K562 (cell line): ENCODE measurements at regions not wholly inside any gene's neighbourhood (a gene's known extent, or its start where the extent isn't known, plus 50 kb on each side); places are given as distances from the start of the nearest gene placed in this dataset.

Source experiments
- ATAC-seq: fragments of 200-7000 bp; cut with Tn5 transposase; 3 replicates; pipeline ENCODE4 v1.9.1; 2020; ENCODE audit warnings: moderate library complexity
- BruUV-seq: library from RNA; stranded (reverse); fragments of 400-500 nt; replicated peaks from 2 replicates; lab custom pipeline; 2021; lab: Mats Ljungman, UMichigan
- CTCF ChIA-PET: fragments of 300-600 bp; formaldehyde crosslinking; extraction: SDS; loops from one replicate; lab custom pipeline; 2021; ENCODE audit warnings: low intra/inter-chr PET ratio; lab: Yijun Ruan, JAX
- POLR2A ChIA-PET: fragments of 300-600, 350-650 bp; sonication (Branson Sonifier 250); formaldehyde crosslinking; extraction: SDS; loops from one replicate; lab custom pipeline; 2021; ENCODE audit warnings: antibody characterized with exemption, inconsistent platforms; lab: Yijun Ruan, JAX
- DNase-seq, 4 experiments: peaks; one replicate each; pipeline versions ENCODE4 v3.0.0 to v3.0.0-alpha.2; 2011 to 2018; ENCODE audit warnings: low spot score in 3 of 4, mixed read lengths in 3 of 4; ENCODE audit errors: extremely low read depth in 1 of 4
- FAIRE-seq: peaks from 2 replicates; lab custom pipeline; 2011; peaks lifted over from hg19 to GRCh38; lab: Jason Lieb, UNC
- H2AFZ ChIP-seq: 2 replicates; pipeline ENCODE4 v1.6.0; 2011; ENCODE audit warnings: low read depth, low read length, control low read depth, inconsistent platforms
- H3K27ac ChIP-seq: fragments of 200-600 bp; 3 replicates; pipeline ENCODE4 v1.8.0; 2011; ENCODE audit warnings: low read depth, mild to moderate bottlenecking, control low read depth, inconsistent platforms, low read length, moderate library complexity, mixed read lengths; ENCODE audit errors: extremely low read depth
- H3K27me3 ChIP-seq, 2 experiments: fragments of 300-600 bp in 1 of 2; 2 replicates in 1 of 2; 3 replicates in 1 of 2; pipeline versions ENCODE4 v1.6.0 to v1.8.0; 2011; ENCODE audit warnings: inconsistent platforms in 2 of 2, low read length in 2 of 2, mild to moderate bottlenecking in 1 of 2, mixed read lengths in 1 of 2, moderate library complexity in 1 of 2; ENCODE audit not compliant: control insufficient read depth in 2 of 2, insufficient read depth in 2 of 2
- H3K36me3 ChIP-seq: fragments of 300-600 bp; 3 replicates; pipeline ENCODE4 v1.8.0; 2011; ENCODE audit warnings: mild to moderate bottlenecking, low read length, inconsistent platforms; ENCODE audit not compliant: control insufficient read depth, insufficient read depth
- H3K4me1 ChIP-seq, 2 experiments: fragments of 200-600 bp in 1 of 2; replicated peaks in 1 of 2; 2 replicates in 1 of 2; 3 replicates in 1 of 2; pipeline versions ENCODE4 v1.5.1 to v1.8.0; 2011; ENCODE audit warnings: inconsistent platforms in 2 of 2, low read length in 2 of 2, mild to moderate bottlenecking in 1 of 2, mixed read lengths in 1 of 2, moderate library complexity in 1 of 2; ENCODE audit not compliant: control insufficient read depth in 2 of 2, insufficient read depth in 2 of 2
- H3K4me2 ChIP-seq: 2 replicates; pipeline ENCODE4 v1.6.1; 2011; ENCODE audit warnings: low read length, control low read depth, inconsistent platforms, mixed read lengths; ENCODE audit not compliant: insufficient read depth
- H3K4me3 ChIP-seq: fragments of 200-600 bp; sonication (generic), shearing (Covaris generic); 2 replicates; pipeline ENCODE4 v1.5.1; 2016; ENCODE audit warnings: control low read depth, inconsistent platforms
- H3K79me2 ChIP-seq: fragments of 200-600 bp; 3 replicates; pipeline ENCODE4 v1.8.0; 2011; ENCODE audit warnings: low read length, inconsistent platforms; ENCODE audit not compliant: control insufficient read depth, insufficient read depth
- H3K9ac ChIP-seq, 2 experiments: 2 replicates each; pipeline versions ENCODE4 v1.6.0 to v1.6.1; 2011; ENCODE audit warnings: low read depth in 2 of 2, low read length in 2 of 2, control low read depth in 1 of 2, inconsistent platforms in 1 of 2, mild to moderate bottlenecking in 1 of 2, mixed read lengths in 1 of 2; ENCODE audit not compliant: insufficient read depth in 1 of 2
- H3K9me1 ChIP-seq: one replicate; pipeline ENCODE4 v1.6.0; 2011; ENCODE audit warnings: inconsistent platforms, mild to moderate bottlenecking, low read length, moderate library complexity; ENCODE audit not compliant: control insufficient read depth, insufficient read depth
- H3K9me3 ChIP-seq: replicated peaks from 2 replicates; pipeline ENCODE4 v1.5.1; 2011; ENCODE audit warnings: low read depth, low read length, inconsistent platforms; ENCODE audit not compliant: control insufficient read depth, insufficient read depth
- H4K20me1 ChIP-seq: replicated peaks from 2 replicates; pipeline ENCODE4 v1.6.1; 2011; ENCODE audit warnings: low read length, inconsistent platforms, mixed read lengths; ENCODE audit not compliant: control insufficient read depth, insufficient read depth
- BMI1 ChIP-seq: fragments of 150-350 bp; IDR thresholded peaks from 2 replicates; pipeline ENCODE4 v1.6.1; 2014; ENCODE audit warnings: low read length
- C11orf30 ChIP-seq: fragments of 450-650 bp; IDR thresholded peaks from 2 replicates; pipeline ENCODE4 v1.6.1; 2016; ENCODE audit warnings: low read depth, mild to moderate bottlenecking
- CCNT2 ChIP-seq: IDR thresholded peaks from 2 replicates; pipeline ENCODE4 v1.6.1; 2011; ENCODE audit warnings: borderline replicate concordance, low read depth, mild to moderate bottlenecking, moderate library complexity, mixed read lengths, low read length; ENCODE audit not compliant: insufficient read length; ENCODE audit errors: extremely low read depth
- DACH1 ChIP-seq: fragments of 450-650 bp; IDR thresholded peaks from 2 replicates; pipeline ENCODE4 v1.6.1; 2018; ENCODE audit not compliant: partially characterized antibody
- EP400 ChIP-seq: fragments of 450-650 bp; IDR thresholded peaks from 2 replicates; pipeline ENCODE4 v1.6.1; 2017; ENCODE audit warnings: antibody characterized with exemption, mild to moderate bottlenecking, moderate library complexity
- HNRNPK ChIP-seq: fragments of 200-400 bp; formaldehyde crosslinking; IDR thresholded peaks from one replicate; pipeline ENCODE4 v1.6.1; 2018; ENCODE audit warnings: mild to moderate bottlenecking, low read depth, low read length; ENCODE audit not compliant: poor library complexity, severe bottlenecking
- KHSRP ChIP-seq: fragments of 450-650 bp; IDR thresholded peaks from 2 replicates; pipeline ENCODE4 v1.6.1; 2017
- MAFF ChIP-seq: IDR thresholded peaks from 2 replicates; pipeline ENCODE4 v1.6.1; 2012; ENCODE audit warnings: low read length, improper control_type of control experiment
- MAFG ChIP-seq: fragments of 450-650 bp; conservative IDR thresholded peaks from 2 replicates; pipeline ENCODE4 v1.6.1; 2016; ENCODE audit warnings: missing genetic modification characterization, missing compliant biosample characterization
- MAFK ChIP-seq: IDR thresholded peaks from 2 replicates; pipeline ENCODE4 v1.6.1; 2011; ENCODE audit warnings: low read length, improper control_type of control experiment
- MYNN ChIP-seq, 2 experiments: sonication (generic); formaldehyde crosslinking in 1 of 2; IDR thresholded peaks; 2 replicates each; pipeline versions ENCODE4 v1.5.0 to v1.6.1; 2016 to 2020; ENCODE audit warnings: antibody characterized with exemption in 1 of 2, missing genetic modification reagents in 1 of 2
- POLR2A ChIP-seq: fragments of 450-650 bp; conservative IDR thresholded peaks from 2 replicates; pipeline ENCODE4 v1.6.1; 2016
- TAF1 ChIP-seq: IDR thresholded peaks from 2 replicates; pipeline ENCODE4 v1.6.1; 2011; ENCODE audit warnings: mild to moderate bottlenecking, low read length, moderate library complexity; ENCODE audit not compliant: insufficient read depth, control insufficient read depth, severe bottlenecking; ENCODE audit errors: extremely low read depth
- ZNF253 ChIP-seq: fragments of 250-450 bp; sonication (Bioruptor Pico); conservative IDR thresholded peaks from 2 replicates; pipeline ENCODE4 v1.6.1; 2021; ENCODE audit warnings: mild to moderate bottlenecking
- ZNF316 ChIP-seq: fragments of 450-650 bp; IDR thresholded peaks from 2 replicates; pipeline ENCODE4 v1.6.1; 2016
- ZNF609 ChIP-seq: sonication (generic); formaldehyde crosslinking; IDR thresholded peaks from 2 replicates; pipeline ENCODE4 v1.8.1; 2023; ENCODE audit warnings: missing genetic modification reagents, mild to moderate bottlenecking, borderline replicate concordance
- ZZZ3 ChIP-seq: fragments of 450-650 bp; IDR thresholded peaks from 2 replicates; pipeline ENCODE4 v1.6.1; 2016; ENCODE audit warnings: antibody characterized with exemption, mild to moderate bottlenecking, moderate library complexity
- WGBS: fragments of 100-300 bp; shearing (Covaris generic); methylation state at CpG from one replicate; pipeline ENCODE4 v1.1.6; 2016; ENCODE audit warnings: low coverage, mixed read lengths; ENCODE audit not compliant: insufficient coverage; ENCODE audit errors: missing lambda C conversion rate; 5-methylcytosine and 5-hydroxymethylcytosine counted together
- in situ Hi-C: fragments of 300-500 bp; cut with MboI; formaldehyde crosslinking; loops from 4 replicates; pipeline ENCODE4 v1.15.0; 2018; ENCODE audit warnings: inconsistent platforms, mixed read lengths
- intact Hi-C: fragments of 100-400 bp; cut with micrococcal nuclease; formaldehyde crosslinking; loops from 2 replicates; pipeline ENCODE4 v1.14.2; 2022

- no peak for DNase-seq
- H4K20me1 ChIP-seq, result no peaks in the 10 kb centered on the region; the same call in 1 of the 2 replicates
- no peaks in the 10 kb centered on the region for H3K36me3 ChIP-seq
- ATAC-seq, result no peak
- no peaks in the 10 kb centered on the region for H3K79me2 ChIP-seq
- intact Hi-C loops, result no loop called here
- no peak for TF ChIP-seq CCNT2
- peak; percentile 62 for TF ChIP-seq MAFG (tag)
- peak; percentile 62; the same call in 1 of the 2 replicates for TF ChIP-seq MAFK
- TF ChIP-seq BMI1, result no peak
- no peak for TF ChIP-seq TAF1
- TF ChIP-seq ZNF253 (CRISPR knock-in tag), result no peak
- TF ChIP-seq ZZZ3, result no peak
- no peak for TF ChIP-seq MYNN (IDR thresholded peaks at IDR 0.05)
- no peak for TF ChIP-seq MYNN (CRISPR knock-in tag; IDR thresholded peaks at IDR 0.05)
- no peak for TF ChIP-seq POLR2A
- TF ChIP-seq EP400, result no peak
- peak; percentile 72 for TF ChIP-seq ZNF316
- TF ChIP-seq HNRNPK, result no peak
- peak; percentile 74 for TF ChIP-seq MAFF
- TF ChIP-seq DACH1, result no peak
- peak; percentile 50; the same call in 1 of the 2 replicates for TF ChIP-seq C11orf30
- no peak for TF ChIP-seq KHSRP
- no peak for TF ChIP-seq ZNF609 (CRISPR knock-in tag)
- TF ChIP-seq, all 486 proteins: peak for 5
- Histone ChIP-seq H3K9ac (no peak overlapping the region), H3K4me1 (no peaks in the 10 kb centered on the region), H3K4me3 (no peak overlapping the region), H3K27ac (no peak overlapping the region), H3K4me2 (no peak overlapping the region), H2AFZ (no peak overlapping the region), H3K9me3 (no peaks in the 10 kb centered on the region), H3K27me3 (no peaks in the 10 kb centered on the region; a peak in 1 of 5 replicates), H3K9me1 (no peaks in the 10 kb centered on the region)
- no peak for FAIRE-seq
- BruUV-seq, result no TSS peak
- ChIA-PET CTCF (no interaction called here), POLR2A (no interaction called here)
- in situ Hi-C loops, result no loop called here
- WGBS, result 0% methylated on average over 1 of the region's 1 CpG
These were observed 170.3 kb downstream of the CBLN1 start for GRCh38 chr16:49111351-49111750.
